GM12891 (cell line): ENCODE measurements at regions not wholly inside any gene's neighbourhood (a gene's known extent, or its start where the extent isn't known, plus 50 kb on each side); places are given as distances from the start of the nearest gene placed in this dataset.

Experiments
- DNase-seq: peaks from one replicate; pipeline ENCODE4 v3.0.0; 2011; ENCODE audit warnings: low spot score; ENCODE audit not compliant: insufficient read length
- FAIRE-seq: peaks from 2 replicates; lab custom pipeline; 2011; peaks lifted over from hg19 to GRCh38; lab: Jason Lieb, UNC
- PAX5 ChIP-seq: IDR thresholded peaks from 2 replicates; pipeline ENCODE4 v1.6.1; 2011; ENCODE audit warnings: low read length, moderate library complexity, mild to moderate bottlenecking; ENCODE audit not compliant: insufficient read depth, severe bottlenecking
- POLR2A ChIP-seq: IDR thresholded peaks from 2 replicates; pipeline ENCODE4 v1.6.1; 2011; ENCODE audit warnings: low read depth, low read length, control low read depth
- POLR2AphosphoS5 ChIP-seq: IDR thresholded peaks from 2 replicates; pipeline ENCODE4 v1.6.1; 2011; ENCODE audit warnings: low read depth, low read length, control low read depth
- POU2F2 ChIP-seq: IDR thresholded peaks from 2 replicates; pipeline ENCODE4 v1.6.1; 2011; ENCODE audit warnings: low read depth, mild to moderate bottlenecking, control low read depth, low read length, moderate library complexity
- SPI1 ChIP-seq: IDR thresholded peaks from 2 replicates; pipeline ENCODE4 v1.6.1; 2011; ENCODE audit warnings: low read depth, low read length, control low read depth
- TAF1 ChIP-seq: IDR thresholded peaks from 2 replicates; pipeline ENCODE4 v1.6.1; 2011; ENCODE audit warnings: low read depth, low read length, control low read depth

- no peak for FAIRE-seq
These were observed 55.1 kb upstream of the GCFC2 start for GRCh38 chr2:75765798-75766197.

GRCh38 chr2:75764611-75765010 is 53.9 kb upstream of the GCFC2 start:
- FAIRE-seq: no peak
- no peak for TF ChIP-seq PAX5
- TF ChIP-seq POLR2A: no peak
- no peak for TF ChIP-seq POLR2AphosphoS5
- TF ChIP-seq POU2F2: no peak
- TF ChIP-seq TAF1: no peak
- TF ChIP-seq SPI1: no peak
- no peak for DNase-seq

More at GRCh38 chr2:75765798-75766197, 55.1 kb upstream of the GCFC2 start:
- no peak for TF ChIP-seq SPI1
- no peak for TF ChIP-seq PAX5
- no peak for TF ChIP-seq POLR2AphosphoS5
- no peak for TF ChIP-seq POLR2A
- no peak for TF ChIP-seq TAF1
- TF ChIP-seq POU2F2: no peak
- no peak for DNase-seq
